ENCODE measurements at regions not wholly inside any gene's neighbourhood (a gene's known extent, or its start where the extent isn't known, plus 50 kb on each side); places are given as distances from the start of the nearest gene placed in this dataset.

GRCh38 chr6:125662296-125662695, 87.1 kb upstream of the HEY2 start:
- DNase-seq, result no peak
- no peaks in the 10 kb centered on the region for H3K4me1 ChIP-seq (ENCODE audit: insufficient read depth, low read length)
- H3K4me3 ChIP-seq (ENCODE audit: low read length), result no peak overlapping the region
- TF ChIP-seq CTCF (IDR thresholded peaks at IDR 0.05), result no peak
- H3K27ac ChIP-seq (ENCODE audit: low read depth in 1 of 2, low read length in 2 of 2), result no peak overlapping the region
- ChIA-PET POLR2A (no interaction called here), CTCF (no interaction called here)
- no peaks in the 10 kb centered on the region for H3K9me3 ChIP-seq (ENCODE audit: control insufficient read depth in 1 of 2, insufficient read depth in 1 of 2, low read length in 2 of 2)
- Mint-ChIP-seq H3K9me3 (no peaks in the 10 kb centered on the region), H3K4me3 (no peak overlapping the region), H3K36me3 (ENCODE audit: low read depth) (no peaks in the 10 kb centered on the region), H3K4me1 (ENCODE audit: low read depth) (no peaks in the 10 kb centered on the region), H3K27ac (no peak overlapping the region), H3K27me3 (peaks cover 27% of the 10 kb centered on the region)
- intact Hi-C loops (cut with DNase I, micrococcal nuclease), result no loop called here
- H3K36me3 ChIP-seq (ENCODE audit: insufficient read depth, low read length), result no peaks in the 10 kb centered on the region
- ATAC-seq (ENCODE audit: poor library complexity), result no peak
- no peaks in the 10 kb centered on the region for H3K27me3 ChIP-seq (ENCODE audit: control insufficient read depth in 1 of 2, insufficient read depth in 2 of 2, low read length in 2 of 2)

GRCh38 chr6:125665295-125665814, 84.1 kb upstream of the HEY2 start:
- DNase-seq (no peak), ATAC-seq (ENCODE audit: poor library complexity) (no peak)
- H3K4me1 Mint-ChIP-seq (ENCODE audit: low read depth), result no peaks in the 10 kb centered on the region
- no peak for TF ChIP-seq CTCF (IDR thresholded peaks at IDR 0.05)
- H3K27me3 ChIP-seq (ENCODE audit: control insufficient read depth in 1 of 2, insufficient read depth in 2 of 2, low read length in 2 of 2), result no peaks in the 10 kb centered on the region
- no peak overlapping the region for H3K4me3 ChIP-seq (ENCODE audit: low read length)
- no peaks in the 10 kb centered on the region for H3K9me3 ChIP-seq (ENCODE audit: control insufficient read depth in 1 of 2, insufficient read depth in 1 of 2, low read length in 2 of 2)
- intact Hi-C loops (cut with DNase I, micrococcal nuclease), result no loop called here
- H3K27ac ChIP-seq (ENCODE audit: low read depth in 1 of 2, low read length in 2 of 2), result no peak overlapping the region
- peaks cover 46% of the 10 kb centered on the region for H3K27me3 Mint-ChIP-seq
- POLR2A ChIA-PET, result no interaction called here
- CTCF ChIA-PET, result no interaction called here
- H3K4me3 Mint-ChIP-seq, result no peak overlapping the region
- H3K36me3 Mint-ChIP-seq (ENCODE audit: low read depth), result no peaks in the 10 kb centered on the region
- no peaks in the 10 kb centered on the region for H3K36me3 ChIP-seq (ENCODE audit: insufficient read depth, low read length)
- no peaks in the 10 kb centered on the region for H3K4me1 ChIP-seq (ENCODE audit: insufficient read depth, low read length)
- no peaks in the 10 kb centered on the region for H3K9me3 Mint-ChIP-seq
- no peak overlapping the region for H3K27ac Mint-ChIP-seq

- POLR2A ChIA-PET, result no interaction called here
- TF ChIP-seq CTCF (IDR thresholded peaks at IDR 0.05), result no peak
- H3K36me3 Mint-ChIP-seq (ENCODE audit: low read depth), result no peaks in the 10 kb centered on the region
- Histone ChIP-seq H3K4me1 (ENCODE audit: insufficient read depth, low read length) (no peaks in the 10 kb centered on the region), H3K4me3 (ENCODE audit: low read length) (no peak overlapping the region), H3K27me3 (ENCODE audit: control insufficient read depth in 1 of 2, insufficient read depth in 2 of 2, low read length in 2 of 2) (peaks cover 0 to 3% of the 10 kb centered on the region in 2 experiments), H3K9me3 (ENCODE audit: control insufficient read depth in 1 of 2, insufficient read depth in 1 of 2, low read length in 2 of 2) (no peaks in the 10 kb centered on the region), H3K27ac (ENCODE audit: low read depth in 1 of 2, low read length in 2 of 2) (no peak overlapping the region), H3K36me3 (ENCODE audit: insufficient read depth, low read length) (no peaks in the 10 kb centered on the region)
- H3K4me1 Mint-ChIP-seq (ENCODE audit: low read depth), result no peaks in the 10 kb centered on the region
- H3K9me3 Mint-ChIP-seq, result no peaks in the 10 kb centered on the region
- H3K4me3 Mint-ChIP-seq, result no peak overlapping the region
- CTCF ChIA-PET, result no interaction called here
- intact Hi-C loops (cut with DNase I, micrococcal nuclease), result no loop called here
- H3K27me3 Mint-ChIP-seq, result peaks cover 53% of the 10 kb centered on the region
- H3K27ac Mint-ChIP-seq, result no peak overlapping the region
- ATAC-seq (ENCODE audit: poor library complexity) (no peak), DNase-seq (no peak)
Measured at GRCh38 chr6:125667326-125667725, 82.1 kb upstream of the HEY2 start.
